ENCODE measurements at regions not wholly inside any gene's neighbourhood (a gene's known extent, or its start where the extent isn't known, plus 50 kb on each side); places are given as distances from the start of the nearest gene placed in this dataset.

GRCh38 chr20:61067221-61067620 is 184.8 kb upstream of the CDH4 start:
- WGBS, 2 donors = 80 to 86% methylated on average over 9 of the region's 9 CpGs
- Histone ChIP-seq H3K27ac (no peak overlapping the region), H3K4me3 (no peak overlapping the region), H3K27me3 (peaks cover 0 to 6% (median 0%) of the 10 kb centered on the region in 7 donors), H3K36me3 (no peaks in the 10 kb centered on the region), H3K4me1 (no peaks in the 10 kb centered on the region), H3K9me3 (no peaks in the 10 kb centered on the region)
- intact Hi-C loops (cut with DNase I) = no loop called here
- no peak for ATAC-seq
- no peak for DNase-seq
- TF ChIP-seq CTCF (IDR thresholded peaks at IDR 0.05) = no peak

GRCh38 chr20:61072398-61072797 is 179.7 kb upstream of the CDH4 start:
- DNase-seq = no peak
- Histone ChIP-seq H3K9me3 (no peaks in the 10 kb centered on the region), H3K27ac (no peak overlapping the region), H3K4me1 (no peaks in the 10 kb centered on the region), H3K4me3 (no peak overlapping the region), H3K36me3 (no peaks in the 10 kb centered on the region), H3K27me3 (peaks cover 0 to 14% (median 1%) of the 10 kb centered on the region in 7 donors)
- ATAC-seq = no peak
- intact Hi-C loops (cut with DNase I) = no loop called here
- TF ChIP-seq CTCF (IDR thresholded peaks at IDR 0.05) = no peak
- 62 to 69% methylated on average over 6 of the region's 6 CpGs for WGBS, 2 donors

GRCh38 chr20:61073376-61073775 is 178.7 kb upstream of the CDH4 start:
- no peaks in the 10 kb centered on the region for H3K36me3 ChIP-seq
- H3K27ac ChIP-seq = no peak overlapping the region
- H3K4me3 ChIP-seq = no peak overlapping the region
- peaks cover 0 to 4% (median 0%) of the 10 kb centered on the region in 11 donors for H3K9me3 ChIP-seq
- DNase-seq (no peak), ATAC-seq (no peak)
- 88 to 90% methylated on average over 6 of the region's 6 CpGs for WGBS, 2 donors
- peaks cover 0 to 14% (median 4%) of the 10 kb centered on the region in 7 donors for H3K27me3 ChIP-seq
- intact Hi-C loops (cut with DNase I) = no loop called here
- H3K4me1 ChIP-seq = no peaks in the 10 kb centered on the region
- no peak for TF ChIP-seq CTCF (IDR thresholded peaks at IDR 0.05)

DNA sequence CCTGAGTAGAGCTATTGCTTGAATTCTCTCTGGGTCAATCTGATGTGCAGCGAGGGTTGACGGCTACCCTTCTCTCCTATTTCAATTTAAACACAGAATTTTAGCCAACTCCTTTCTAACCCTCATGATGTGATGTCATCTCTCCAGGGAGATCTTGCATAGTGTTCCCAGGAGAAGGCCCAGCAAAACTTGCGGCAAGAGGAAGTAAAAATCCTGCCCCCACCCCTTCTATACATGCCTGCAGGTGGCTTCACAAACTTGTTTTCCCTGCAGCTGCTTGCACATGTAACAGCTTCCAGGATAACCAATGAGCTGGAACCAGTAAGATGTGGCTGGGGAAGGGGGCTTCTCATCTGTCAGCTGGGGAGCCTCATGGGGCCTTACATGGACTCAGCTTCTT is 169.3 kb upstream of the CDH4 start:
- H3K4me3 ChIP-seq = no peak overlapping the region
- 78 to 82% methylated on average over 3 of the region's 3 CpGs for WGBS, 2 donors
- H3K4me1 ChIP-seq = no peaks in the 10 kb centered on the region
- H3K27ac ChIP-seq = no peak overlapping the region
- no peaks in the 10 kb centered on the region for H3K36me3 ChIP-seq
- no peak for DNase-seq
- intact Hi-C loops (cut with DNase I) = no loop called here
- TF ChIP-seq CTCF (IDR thresholded peaks at IDR 0.05) = no peak
- no peak for ATAC-seq
- H3K9me3 ChIP-seq = peaks cover 0 to 3% (median 0%) of the 10 kb centered on the region in 11 donors
- peaks cover 0 to 21% (median 0%) of the 10 kb centered on the region in 7 donors for H3K27me3 ChIP-seq

Data from heart right ventricle (tissue), 16 donors.